ENCODE measurements at regions not wholly inside any gene's neighbourhood (a gene's known extent, or its start where the extent isn't known, plus 50 kb on each side); places are given as distances from the start of the nearest gene placed in this dataset.

DNA sequence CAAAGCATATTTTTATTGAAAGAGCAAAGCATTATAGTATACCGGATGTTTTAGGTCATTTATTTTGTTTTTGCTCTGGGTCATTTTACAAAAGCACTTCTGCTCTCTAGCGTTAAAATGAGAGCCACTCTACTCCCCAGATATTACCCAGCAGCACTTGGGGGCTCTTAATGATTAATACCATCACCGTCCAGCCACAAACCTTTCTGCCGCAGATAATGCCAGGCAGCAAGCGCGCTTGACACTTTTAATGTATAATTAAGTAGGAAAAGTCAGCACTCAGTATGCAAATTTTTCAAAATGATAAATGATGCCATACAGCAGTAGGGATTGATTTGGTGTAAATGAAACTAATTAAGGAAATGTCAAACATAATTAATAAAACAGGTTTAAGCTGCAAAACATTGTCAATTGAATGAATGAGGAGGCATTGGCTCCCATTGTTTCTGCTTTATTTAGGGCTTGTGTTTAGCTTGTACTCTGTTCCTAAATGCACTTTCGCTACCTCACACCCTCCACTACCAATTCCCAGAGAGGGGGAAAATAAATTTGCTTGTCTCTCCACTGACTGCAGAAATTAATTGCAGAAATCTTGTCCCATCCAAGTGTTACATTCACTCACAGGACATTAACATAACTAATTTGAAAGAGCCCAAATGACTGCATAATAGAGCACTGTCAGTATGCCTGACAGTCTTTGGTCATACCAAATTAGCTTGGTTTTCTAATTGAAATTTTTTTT, 358.8 kb upstream of the ARRDC3 start:
- CTCF ChIA-PET = no interaction called here
- DNase-seq = no peak
- no peaks in the 10 kb centered on the region for H3K9me3 Mint-ChIP-seq

DNA sequence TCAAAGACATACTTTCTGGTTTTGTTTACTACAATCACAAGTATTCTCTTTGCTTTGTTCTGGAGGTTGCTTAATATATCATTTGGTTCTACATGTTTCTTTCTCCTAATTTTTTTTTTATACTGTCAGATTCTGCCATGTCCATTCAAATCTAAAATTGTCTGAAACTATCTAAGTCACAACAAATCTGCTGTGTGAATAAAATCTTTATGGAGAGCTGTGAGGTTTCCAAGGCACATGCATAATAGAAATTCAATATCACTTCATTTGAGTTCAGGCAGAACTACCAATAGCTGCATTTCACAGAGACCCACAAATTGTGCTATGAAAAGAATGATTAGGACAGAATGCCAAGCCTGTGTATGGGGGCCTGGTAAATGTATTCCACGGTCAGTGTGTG, 346.9 kb upstream of the ARRDC3 start:
- Mint-ChIP-seq H3K27ac (no peak overlapping the region), H3K36me3 (ENCODE audit: low read depth) (no peaks in the 10 kb centered on the region), H3K4me1 (no peaks in the 10 kb centered on the region), H3K9me3 (no peaks in the 10 kb centered on the region), H3K4me3 (no peak overlapping the region), H3K27me3 (no peaks in the 10 kb centered on the region)
- CTCF ChIA-PET = no interaction called here
- POLR2A ChIA-PET = no interaction called here
- no peak for DNase-seq

More for the DNA sequence above, 358.8 kb upstream of the ARRDC3 start:
- no peaks in the 10 kb centered on the region for H3K36me3 Mint-ChIP-seq (ENCODE audit: low read depth)
- H3K27ac Mint-ChIP-seq = no peak overlapping the region
- POLR2A ChIA-PET = no interaction called here
- H3K27me3 Mint-ChIP-seq = no peaks in the 10 kb centered on the region
- no peaks in the 10 kb centered on the region for H3K4me1 Mint-ChIP-seq
- H3K4me3 Mint-ChIP-seq = no peak overlapping the region

DNA sequence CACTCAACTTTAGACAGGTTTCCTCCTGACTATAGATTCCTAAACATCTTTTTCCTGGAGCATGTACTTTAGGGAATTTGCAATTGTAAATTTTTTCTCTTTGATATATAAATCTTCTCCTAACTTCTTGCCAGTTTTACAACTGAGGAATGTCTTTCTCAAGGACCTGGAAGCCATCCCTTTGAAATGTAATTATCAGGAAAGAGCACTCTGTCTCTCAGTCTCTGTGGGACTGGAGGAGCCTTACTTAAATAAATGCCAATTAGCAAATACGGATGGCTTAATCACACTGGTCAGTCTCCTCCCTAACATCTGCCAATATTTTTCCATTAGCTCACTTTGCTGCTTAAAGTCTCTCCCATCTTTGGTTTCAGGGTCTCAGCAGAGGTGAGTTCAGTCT, 344.3 kb upstream of the ARRDC3 start:
- Mint-ChIP-seq H3K4me1 (no peaks in the 10 kb centered on the region), H3K36me3 (ENCODE audit: low read depth) (no peaks in the 10 kb centered on the region), H3K27ac (no peak overlapping the region), H3K4me3 (no peak overlapping the region), H3K27me3 (no peaks in the 10 kb centered on the region), H3K9me3 (no peaks in the 10 kb centered on the region)
- ChIA-PET POLR2A (no interaction called here), CTCF (interaction anchor here (0.7 kb wide), 1 partner anchor 18 kb away, joined by 3 read pairs; no protein-coding TSS in a partner anchor)
- DNase-seq = no peak

DNA sequence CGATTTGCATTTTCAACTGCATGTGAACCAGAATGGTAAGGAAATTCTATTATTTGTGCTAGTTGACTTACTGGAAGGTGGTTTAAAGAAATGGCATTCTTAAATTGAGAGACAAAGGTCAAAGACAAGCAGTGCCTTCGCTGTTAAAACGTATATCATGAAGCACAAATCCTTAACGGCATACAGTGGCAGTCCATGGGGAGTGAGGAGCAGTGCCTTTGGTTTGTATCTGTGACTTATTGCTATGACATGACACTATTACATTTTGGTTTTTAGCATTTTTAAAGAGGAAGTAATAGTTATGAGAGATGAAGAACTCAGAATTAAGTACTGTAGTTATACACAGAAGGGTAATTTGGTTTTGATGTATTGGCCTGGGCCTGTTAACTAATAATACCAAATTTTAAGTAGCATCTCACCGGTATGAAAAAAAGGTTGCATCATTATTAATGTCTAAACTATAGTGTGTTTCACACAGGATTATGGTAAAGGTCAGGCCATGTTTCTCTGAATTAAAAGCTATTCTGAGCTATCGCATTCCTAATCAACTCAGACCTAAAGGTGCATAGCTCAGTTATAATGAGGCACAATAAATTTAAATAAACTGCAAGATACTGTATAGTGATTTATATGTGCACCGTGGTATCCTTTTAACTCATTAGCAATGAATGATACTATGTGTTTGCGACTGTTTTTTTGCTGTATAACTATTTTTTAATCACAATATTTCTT, 339.8 kb upstream of the ARRDC3 start:
- Mint-ChIP-seq H3K4me1 (no peaks in the 10 kb centered on the region), H3K9me3 (no peaks in the 10 kb centered on the region), H3K36me3 (ENCODE audit: low read depth) (no peaks in the 10 kb centered on the region), H3K4me3 (no peak overlapping the region), H3K27me3 (no peaks in the 10 kb centered on the region), H3K27ac (no peak overlapping the region)
- ChIA-PET POLR2A (no interaction called here), CTCF (no interaction called here)
- no peak for DNase-seq

DNA sequence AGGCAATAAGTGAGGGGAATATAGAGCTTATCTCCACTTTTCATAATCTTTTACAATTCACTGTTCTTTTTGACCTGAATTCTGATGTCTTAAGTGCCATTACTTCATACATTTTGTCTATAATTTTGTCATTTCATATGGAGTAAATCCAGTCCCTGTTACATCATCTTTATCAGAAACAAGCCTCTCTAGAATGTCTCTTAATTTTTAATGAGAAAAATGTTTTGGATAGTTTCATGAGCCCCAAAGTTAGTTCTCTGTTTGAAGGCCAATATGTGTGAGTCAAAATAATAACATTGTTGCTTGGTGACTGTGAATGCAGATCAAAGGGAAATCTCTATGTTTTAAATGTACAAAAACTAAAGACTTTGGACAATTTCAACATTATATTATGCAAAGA, 329.6 kb upstream of the ARRDC3 start:
- no peaks in the 10 kb centered on the region for H3K4me1 Mint-ChIP-seq
- no peaks in the 10 kb centered on the region for H3K9me3 Mint-ChIP-seq
- no peaks in the 10 kb centered on the region for H3K36me3 Mint-ChIP-seq (ENCODE audit: low read depth)
- POLR2A ChIA-PET = no interaction called here
- no peak overlapping the region for H3K4me3 Mint-ChIP-seq
- no peak overlapping the region for H3K27ac Mint-ChIP-seq
- no peak for DNase-seq
- CTCF ChIA-PET = no interaction called here
- no peaks in the 10 kb centered on the region for H3K27me3 Mint-ChIP-seq

DNA sequence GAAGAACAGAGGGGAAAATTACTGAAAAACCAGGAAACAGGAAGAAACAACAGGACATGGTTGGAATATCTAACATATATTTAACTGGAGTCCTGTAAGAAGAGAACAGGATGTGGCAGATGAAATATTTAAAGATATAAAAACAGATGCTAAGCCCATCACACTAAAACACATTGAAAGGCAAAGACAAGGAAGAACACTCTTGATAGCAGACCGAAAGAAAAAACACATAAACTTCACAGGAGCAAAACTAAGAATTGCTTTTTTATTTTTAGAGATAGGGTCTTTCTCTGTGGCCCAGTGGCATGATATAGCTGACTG, 324.4 kb upstream of the ARRDC3 start:
- no peaks in the 10 kb centered on the region for H3K27me3 Mint-ChIP-seq
- H3K4me1 Mint-ChIP-seq = no peaks in the 10 kb centered on the region
- POLR2A ChIA-PET = no interaction called here
- CTCF ChIA-PET = no interaction called here
- no peak for DNase-seq
- H3K27ac Mint-ChIP-seq = no peak overlapping the region
- H3K4me3 Mint-ChIP-seq = no peak overlapping the region
- H3K9me3 Mint-ChIP-seq = no peaks in the 10 kb centered on the region
- H3K36me3 Mint-ChIP-seq (ENCODE audit: low read depth) = no peaks in the 10 kb centered on the region

DNA sequence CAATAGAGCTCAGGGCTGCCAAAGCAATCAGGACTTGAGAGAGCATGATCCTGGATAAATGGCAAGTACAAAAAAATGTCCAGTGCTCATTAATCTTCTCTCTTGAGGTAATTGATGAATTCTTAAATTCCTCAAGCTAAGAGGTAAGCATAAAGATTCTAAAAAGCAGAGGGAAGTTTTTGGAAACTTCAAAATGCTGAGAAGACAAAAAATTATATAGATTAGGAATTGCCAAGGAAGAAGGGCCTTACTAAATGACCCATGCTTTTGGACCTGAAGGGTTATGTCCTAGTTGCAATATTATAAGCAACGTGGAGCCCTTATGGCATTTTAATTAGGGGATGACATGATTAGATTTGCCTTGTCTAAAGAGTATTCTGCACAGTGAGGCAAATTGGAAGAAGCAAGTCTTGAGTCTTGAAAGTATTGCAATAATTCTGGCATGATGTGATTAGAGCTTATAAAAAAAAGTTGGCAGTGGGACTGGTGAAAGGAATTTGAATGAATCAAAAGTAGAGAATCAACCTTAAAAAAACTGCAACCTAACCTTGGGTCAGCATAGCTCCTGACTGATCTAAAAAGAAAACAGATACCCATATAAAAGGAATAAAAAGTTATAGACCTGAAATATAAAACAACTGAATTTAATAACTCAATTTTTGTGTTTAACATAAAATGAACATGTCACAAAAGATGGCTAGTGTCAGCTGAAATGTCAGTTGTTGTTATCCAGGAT, 323.8 kb upstream of the ARRDC3 start:
- Mint-ChIP-seq H3K9me3 (no peaks in the 10 kb centered on the region), H3K27ac (no peak overlapping the region), H3K4me1 (no peaks in the 10 kb centered on the region), H3K4me3 (no peak overlapping the region), H3K36me3 (ENCODE audit: low read depth) (no peaks in the 10 kb centered on the region), H3K27me3 (no peaks in the 10 kb centered on the region)
- ChIA-PET CTCF (no interaction called here), POLR2A (no interaction called here)
- no peak for DNase-seq

DNA sequence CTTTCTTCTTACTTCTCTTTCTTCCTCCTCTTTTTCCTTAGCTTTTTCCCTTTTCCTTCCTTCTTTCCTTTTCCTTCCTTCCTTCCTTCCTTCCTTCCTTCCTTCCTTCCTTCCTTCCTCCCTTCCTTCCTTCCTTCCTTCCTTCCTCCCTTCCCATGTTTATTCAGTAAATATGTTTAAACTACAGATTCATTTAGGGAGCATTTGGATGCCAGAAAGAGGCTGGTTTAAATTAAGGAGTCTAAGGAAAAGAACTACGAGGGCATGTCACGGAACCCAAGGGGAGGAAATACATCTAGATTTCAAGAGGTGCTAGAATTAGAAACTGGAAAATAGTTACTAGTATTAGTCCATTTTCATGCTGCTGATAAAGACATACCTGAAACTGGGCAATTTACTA, 320.0 kb upstream of the ARRDC3 start:
- no peak for DNase-seq
- no peaks in the 10 kb centered on the region for H3K27me3 Mint-ChIP-seq
- CTCF ChIA-PET = no interaction called here
- POLR2A ChIA-PET = no interaction called here
- no peaks in the 10 kb centered on the region for H3K36me3 Mint-ChIP-seq (ENCODE audit: low read depth)
- no peaks in the 10 kb centered on the region for H3K4me1 Mint-ChIP-seq
- no peak overlapping the region for H3K27ac Mint-ChIP-seq
- H3K4me3 Mint-ChIP-seq = no peak overlapping the region
- H3K9me3 Mint-ChIP-seq = no peaks in the 10 kb centered on the region

DNA sequence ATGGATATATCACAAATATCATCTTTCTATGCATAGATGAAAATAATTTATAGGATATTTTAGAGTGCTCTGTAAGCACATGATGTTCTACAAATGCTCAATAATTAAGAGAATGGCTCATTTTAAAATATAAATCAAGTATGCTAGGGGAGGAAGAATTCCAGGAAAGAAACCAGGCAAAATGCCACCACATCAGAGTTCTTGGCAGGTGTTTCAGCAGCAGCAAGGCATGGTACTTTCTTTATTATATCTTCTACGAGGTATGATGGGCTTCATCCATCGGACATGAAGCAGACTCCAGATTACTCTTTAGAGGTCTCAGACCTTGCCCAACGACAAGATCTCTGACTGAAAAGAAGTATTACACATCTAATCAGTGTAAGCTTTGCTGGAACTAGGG, 316.3 kb upstream of the ARRDC3 start:
- Mint-ChIP-seq H3K4me1 (no peaks in the 10 kb centered on the region), H3K36me3 (ENCODE audit: low read depth) (no peaks in the 10 kb centered on the region), H3K27ac (no peak overlapping the region), H3K27me3 (no peaks in the 10 kb centered on the region), H3K4me3 (no peak overlapping the region), H3K9me3 (no peaks in the 10 kb centered on the region)
- ChIA-PET CTCF (no interaction called here), POLR2A (no interaction called here)
- no peak for DNase-seq

DNA sequence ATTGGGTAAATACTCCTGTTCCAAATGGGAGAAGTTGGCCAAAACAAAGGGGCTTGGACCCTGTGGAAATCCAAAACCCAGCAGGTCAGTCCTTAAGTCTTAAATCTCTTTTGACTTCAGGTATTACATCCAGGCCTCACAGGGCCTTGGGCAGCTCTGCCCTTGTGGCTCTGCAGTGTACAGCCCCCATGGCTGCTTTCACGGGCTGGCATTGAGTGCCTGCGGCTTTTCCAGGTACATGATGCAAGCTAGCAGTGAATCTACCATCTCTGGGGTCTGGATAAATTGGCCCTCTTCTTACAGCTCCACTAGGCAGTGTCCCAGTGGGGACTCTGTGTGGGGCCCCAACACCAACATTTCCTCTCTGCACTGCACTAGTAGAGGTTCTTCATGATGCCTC, 308.5 kb upstream of the ARRDC3 start:
- ChIA-PET CTCF (no interaction called here), POLR2A (no interaction called here)
- H3K4me1 Mint-ChIP-seq = no peaks in the 10 kb centered on the region
- H3K9me3 Mint-ChIP-seq = no peaks in the 10 kb centered on the region
- no peaks in the 10 kb centered on the region for H3K36me3 Mint-ChIP-seq (ENCODE audit: low read depth)
- no peak for DNase-seq
- no peak overlapping the region for H3K4me3 Mint-ChIP-seq
- no peak overlapping the region for H3K27ac Mint-ChIP-seq
- H3K27me3 Mint-ChIP-seq = no peaks in the 10 kb centered on the region

DNA sequence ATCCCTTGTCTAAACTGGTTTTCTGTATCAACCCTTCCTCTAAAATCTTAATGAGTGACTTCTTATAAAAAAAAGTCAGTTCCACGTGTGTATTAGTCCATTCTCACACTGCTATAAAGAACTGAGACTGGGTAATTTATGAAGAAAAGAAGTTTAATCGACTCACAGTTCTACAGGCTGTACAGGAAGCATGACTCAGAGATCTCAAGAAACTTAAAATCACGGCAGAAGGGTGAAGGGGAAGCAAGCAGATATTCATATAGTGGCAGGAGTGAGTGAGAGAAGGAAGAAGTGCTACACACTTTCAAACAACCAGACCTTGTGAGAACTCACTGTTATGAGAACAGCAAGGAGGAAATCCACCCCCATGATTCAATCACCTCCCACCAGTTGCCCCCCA, 307.8 kb upstream of the ARRDC3 start:
- H3K27ac Mint-ChIP-seq = no peak overlapping the region
- POLR2A ChIA-PET = no interaction called here
- DNase-seq = no peak
- no peak overlapping the region for H3K4me3 Mint-ChIP-seq
- no peaks in the 10 kb centered on the region for H3K36me3 Mint-ChIP-seq (ENCODE audit: low read depth)
- no peaks in the 10 kb centered on the region for H3K4me1 Mint-ChIP-seq
- no peaks in the 10 kb centered on the region for H3K27me3 Mint-ChIP-seq
- H3K9me3 Mint-ChIP-seq = no peaks in the 10 kb centered on the region
- CTCF ChIA-PET = no interaction called here

DNA sequence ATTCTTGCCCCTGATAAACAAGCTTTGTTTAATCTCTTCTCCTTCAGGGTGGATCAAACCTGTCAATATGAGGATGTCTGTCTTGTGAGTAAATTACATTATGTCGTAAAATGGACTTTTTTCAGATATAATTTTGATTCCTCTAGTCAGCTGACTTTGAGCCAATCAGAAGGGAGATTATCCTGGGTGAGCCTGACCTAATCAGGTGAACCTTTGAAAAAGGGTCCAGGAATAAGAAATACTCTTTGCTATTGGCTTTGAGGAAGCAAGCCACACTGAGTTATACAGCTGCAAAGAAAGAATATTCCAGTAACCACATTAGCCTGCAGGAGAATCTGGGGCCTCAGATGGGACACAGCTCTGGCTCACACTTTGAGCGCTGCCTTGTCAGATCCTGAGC, 304.3 kb upstream of the ARRDC3 start:
- ChIA-PET POLR2A (no interaction called here), CTCF (no interaction called here)
- Mint-ChIP-seq H3K4me1 (no peaks in the 10 kb centered on the region), H3K9me3 (no peaks in the 10 kb centered on the region), H3K4me3 (no peak overlapping the region), H3K27me3 (no peaks in the 10 kb centered on the region), H3K27ac (no peak overlapping the region), H3K36me3 (ENCODE audit: low read depth) (no peaks in the 10 kb centered on the region)
- no peak for DNase-seq

DNA sequence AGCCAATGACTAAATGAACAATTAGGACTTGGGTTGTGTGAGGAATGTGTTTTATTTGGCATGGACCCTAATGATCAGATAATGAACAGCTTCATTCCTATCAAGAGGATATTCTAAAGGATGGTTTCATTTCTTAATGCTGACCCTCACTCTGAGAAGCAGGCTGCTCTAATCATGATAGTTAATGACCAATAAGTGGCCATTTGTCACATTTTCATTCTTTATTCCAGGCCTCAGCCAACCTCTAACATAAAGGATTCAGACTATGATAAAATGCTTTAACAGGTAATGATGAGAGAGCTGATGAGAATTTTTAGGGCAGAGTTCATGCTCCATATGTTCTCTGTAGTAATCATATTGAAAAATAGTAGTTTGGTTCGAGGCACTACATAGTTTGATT, 301.5 kb upstream of the ARRDC3 start:
- no peaks in the 10 kb centered on the region for H3K4me1 Mint-ChIP-seq
- POLR2A ChIA-PET = no interaction called here
- H3K36me3 Mint-ChIP-seq (ENCODE audit: low read depth) = no peaks in the 10 kb centered on the region

DNA sequence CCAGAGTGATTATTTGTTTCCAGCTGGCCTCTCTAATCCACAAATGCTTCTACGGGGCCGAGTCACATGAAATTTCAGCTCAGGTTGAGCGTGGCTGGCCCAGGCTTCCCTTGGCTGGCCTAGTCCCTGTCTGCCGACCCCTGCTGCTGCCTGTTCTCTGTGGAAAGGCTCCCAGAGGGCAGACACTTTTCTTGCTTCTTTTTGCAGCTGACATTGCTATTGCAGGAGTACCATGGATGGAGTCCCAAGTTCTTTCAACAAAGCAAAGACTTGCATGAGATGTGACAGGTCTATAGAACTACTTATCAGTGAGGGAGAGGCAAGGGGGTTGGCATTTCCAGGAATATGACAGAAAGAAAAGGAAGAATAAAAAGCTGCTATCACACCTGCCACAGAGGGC, 287.4 kb upstream of the ARRDC3 start:
- ChIA-PET POLR2A (no interaction called here), CTCF (interaction anchor here (1.0 kb wide), 1 partner anchor 8 kb away, joined by 3 read pairs; no protein-coding TSS in a partner anchor)
- H3K4me3 Mint-ChIP-seq = no peak overlapping the region
- H3K27me3 Mint-ChIP-seq = no peaks in the 10 kb centered on the region
- H3K27ac Mint-ChIP-seq = no peak overlapping the region
- no peaks in the 10 kb centered on the region for H3K36me3 Mint-ChIP-seq (ENCODE audit: low read depth)
- no peaks in the 10 kb centered on the region for H3K9me3 Mint-ChIP-seq
- DNase-seq = no peak
- no peaks in the 10 kb centered on the region for H3K4me1 Mint-ChIP-seq

More for the DNA sequence above, 301.5 kb upstream of the ARRDC3 start:
- no peaks in the 10 kb centered on the region for H3K27me3 Mint-ChIP-seq
- H3K9me3 Mint-ChIP-seq = no peaks in the 10 kb centered on the region
- no peak for DNase-seq
- H3K27ac Mint-ChIP-seq = no peak overlapping the region
- CTCF ChIA-PET = no interaction called here
- no peak overlapping the region for H3K4me3 Mint-ChIP-seq

All from activated CD4-positive, alpha-beta T cell treated with anti-CD3 and anti-CD28 coated beads, Interleukin-2, amount 10 ng/mL, durations not matched to agents 7 days and 5 days (primary cell).